HG03439 (cell line): ENCODE measurements at regions not wholly inside any gene's neighbourhood (a gene's known extent, or its start where the extent isn't known, plus 50 kb on each side); places are given as distances from the start of the nearest gene placed in this dataset.
"Not testable (repeated sequence)": the region's sequence is repeated elsewhere in the genome, so short reads cannot be mapped to it uniquely, and the experiment has no call there.

ENCODE experiments used
- ATAC-seq: cut with Tn5 transposase; IDR thresholded peaks from one replicate; pipeline ENCODE4 v1.9.1; 2021; ENCODE audit warnings: mild to moderate bottlenecking, moderate library complexity; ENCODE audit not compliant: unreplicated experiment

DNA sequence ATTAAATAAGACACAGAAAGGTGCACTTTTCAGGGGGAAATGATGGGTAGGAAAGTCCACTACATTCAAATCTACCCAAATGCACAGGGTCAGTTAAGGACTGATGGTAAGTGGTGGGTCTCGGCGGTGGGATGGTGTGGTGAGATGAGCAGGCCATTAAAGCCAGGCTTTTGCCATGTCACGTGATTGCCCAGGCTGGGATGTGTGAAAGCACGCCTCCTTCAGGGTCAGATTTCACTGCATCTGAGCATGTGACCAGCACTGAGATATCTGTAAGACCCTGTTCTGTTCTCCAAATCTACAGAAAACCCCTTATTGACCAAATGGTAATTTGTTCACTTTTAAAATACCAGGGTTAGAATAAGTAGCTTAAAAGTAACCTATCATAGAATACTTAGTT lies 301.5 kb downstream of the MEX3B start:
- ATAC-seq = no peak

DNA sequence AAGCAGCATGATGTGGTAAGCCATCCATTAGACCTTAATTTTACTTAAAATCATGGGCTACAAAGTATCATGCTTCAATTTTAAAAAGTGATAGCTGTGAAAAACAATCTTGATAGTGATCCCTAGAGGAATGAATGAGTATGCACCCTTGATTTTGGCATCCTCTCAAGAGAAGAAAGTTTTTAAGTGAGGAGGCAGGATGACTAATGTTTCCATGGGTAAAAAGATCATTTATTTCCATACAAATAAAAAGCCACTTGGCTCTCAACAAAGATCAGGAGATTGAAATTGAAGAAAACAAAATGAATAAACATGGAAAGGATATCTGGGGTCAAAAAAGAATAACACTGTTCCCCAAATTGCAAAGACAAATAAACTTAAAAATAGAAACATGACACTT lies 305.4 kb downstream of the MEX3B start:
- no peak for ATAC-seq

DNA sequence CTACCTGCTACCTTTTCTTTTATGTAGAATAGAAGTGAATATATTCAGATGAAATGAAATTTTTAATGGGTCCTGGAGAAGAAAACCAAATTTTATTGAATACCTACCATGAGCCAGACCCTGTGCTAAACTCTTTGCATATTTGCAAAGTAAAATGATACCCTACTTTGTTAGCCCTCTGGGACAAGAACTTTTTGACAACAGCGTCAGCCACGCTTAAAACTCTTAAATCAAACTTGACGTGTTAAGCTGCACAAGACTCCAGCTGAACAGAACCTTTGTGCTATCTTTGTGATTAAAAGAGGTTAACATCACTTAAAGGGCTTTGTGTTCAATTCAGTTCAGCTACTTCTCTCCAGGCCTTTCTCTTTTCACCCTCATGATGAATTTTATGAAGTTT lies 316.5 kb downstream of the MEX3B start:
- ATAC-seq = no peak

DNA sequence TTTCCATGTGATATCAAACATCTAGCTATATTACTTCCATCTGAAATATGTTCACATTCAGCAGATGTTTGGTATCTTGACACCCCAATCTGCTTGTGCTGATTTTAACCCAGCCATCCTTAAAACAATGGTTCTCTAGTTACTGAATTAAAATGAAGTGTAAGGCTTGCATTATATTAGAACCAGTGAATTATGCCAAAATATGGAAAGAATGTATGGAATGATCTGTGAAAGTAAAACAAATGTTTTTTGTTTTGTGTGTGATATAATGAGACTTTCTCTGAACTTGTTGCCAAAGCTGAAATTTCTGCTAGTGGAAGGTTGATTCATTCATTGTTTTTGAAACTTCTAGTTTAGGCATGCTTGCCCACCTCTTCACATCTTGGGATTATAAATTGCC lies 317.1 kb downstream of the MEX3B start:
- ATAC-seq = no peak

DNA sequence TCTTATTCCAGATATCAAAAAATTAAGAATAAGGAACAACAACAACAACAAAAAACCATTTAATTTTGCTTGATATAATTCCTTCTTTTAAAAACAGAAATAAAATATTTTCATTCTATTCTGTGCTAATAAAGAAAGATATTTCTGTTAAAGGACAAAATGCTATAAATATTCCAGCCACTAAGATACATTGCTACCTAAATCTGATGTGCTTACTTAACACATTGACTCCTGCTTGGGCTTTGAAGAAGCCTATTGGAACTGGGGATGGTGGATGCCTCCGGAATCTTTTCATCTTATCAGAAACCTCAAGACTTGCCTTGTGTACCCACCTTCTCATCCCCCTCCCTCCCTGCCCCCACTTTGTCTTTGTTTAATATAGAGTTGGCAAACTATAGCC lies 320.2 kb downstream of the MEX3B start:
- ATAC-seq = no peak

DNA sequence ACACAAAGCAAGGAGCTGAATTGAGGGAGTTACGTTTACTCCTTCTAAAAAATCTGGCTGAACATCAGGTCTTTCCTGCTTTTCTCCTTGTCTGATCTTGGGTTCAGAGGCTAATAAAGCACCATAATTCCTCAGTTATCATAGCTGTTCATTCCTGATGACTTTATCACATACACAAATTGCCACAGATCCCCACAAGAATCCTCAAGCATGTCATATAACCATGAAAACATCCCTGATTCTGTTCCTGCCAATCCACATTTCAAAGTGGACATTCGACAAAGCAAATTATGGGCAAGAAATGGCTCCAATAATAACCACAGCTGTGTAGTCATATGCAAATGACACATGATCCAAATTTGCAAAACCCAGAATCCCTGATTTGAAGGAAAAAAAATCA lies 321.3 kb downstream of the MEX3B start:
- ATAC-seq = no peak

DNA sequence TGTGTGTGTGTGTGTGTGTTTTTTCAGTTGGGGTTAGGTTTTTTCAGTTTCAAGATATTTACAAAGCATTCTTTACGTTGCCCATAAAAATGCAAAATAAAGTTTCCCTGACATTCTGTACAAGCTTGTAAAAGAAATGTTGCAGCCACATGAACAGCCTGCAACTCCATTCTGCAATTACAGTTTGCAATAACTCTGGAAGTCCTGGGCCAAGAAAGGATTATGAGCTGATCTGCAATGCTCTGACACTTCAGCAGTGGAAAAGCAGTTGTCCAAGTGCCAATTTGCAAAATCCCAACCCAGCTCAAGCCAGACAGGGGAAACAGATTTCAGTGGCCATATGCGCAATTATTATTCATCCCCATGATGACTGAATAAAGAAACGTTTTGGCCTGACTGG lies 322.1 kb downstream of the MEX3B start:
- ATAC-seq = no peak

DNA sequence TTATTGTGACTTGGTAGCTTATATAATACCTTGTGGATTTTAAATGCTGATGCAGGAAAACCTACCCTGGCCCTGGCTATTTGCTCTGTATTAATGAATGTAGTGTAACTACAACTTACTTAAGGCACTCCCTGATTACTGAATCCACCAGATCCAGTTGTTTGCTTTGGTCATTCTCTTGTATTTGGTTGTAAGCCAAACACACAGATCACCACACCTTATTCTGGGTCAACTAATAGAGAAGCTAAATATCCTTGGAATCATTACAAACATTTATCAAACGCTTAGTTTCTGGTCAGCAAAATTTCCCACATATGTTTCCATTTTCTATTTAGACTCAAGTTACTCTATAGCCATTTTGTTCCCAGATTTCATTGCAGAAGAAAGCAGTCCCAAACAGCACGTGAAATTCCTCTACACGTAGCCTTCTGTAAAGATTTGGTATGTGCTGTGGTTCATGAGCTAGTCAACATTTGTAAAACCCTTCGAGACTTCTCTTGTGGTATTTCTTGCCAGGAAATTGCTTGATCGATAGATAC lies 322.6 kb downstream of the MEX3B start:
- no peak for ATAC-seq

DNA sequence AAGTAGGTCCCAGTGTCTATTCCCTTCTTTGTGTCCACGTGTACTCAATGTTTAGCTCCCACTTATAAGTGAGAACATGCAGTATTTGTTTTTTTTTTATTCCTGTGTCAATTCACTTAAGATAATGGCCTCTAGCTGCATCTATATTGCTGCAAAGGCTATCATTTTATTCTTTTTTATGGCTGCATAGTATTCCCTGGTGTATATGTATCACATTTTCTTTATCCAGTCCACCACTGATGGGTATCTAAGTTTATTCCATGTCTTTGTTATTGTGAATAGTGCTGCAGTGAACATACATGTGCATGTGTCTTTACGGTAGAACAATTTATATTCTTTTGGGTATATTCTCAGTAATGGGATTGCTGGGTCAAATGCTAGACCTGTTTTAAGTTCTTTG lies 329.4 kb downstream of the MEX3B start:
- not testable (repeated sequence) for ATAC-seq

DNA sequence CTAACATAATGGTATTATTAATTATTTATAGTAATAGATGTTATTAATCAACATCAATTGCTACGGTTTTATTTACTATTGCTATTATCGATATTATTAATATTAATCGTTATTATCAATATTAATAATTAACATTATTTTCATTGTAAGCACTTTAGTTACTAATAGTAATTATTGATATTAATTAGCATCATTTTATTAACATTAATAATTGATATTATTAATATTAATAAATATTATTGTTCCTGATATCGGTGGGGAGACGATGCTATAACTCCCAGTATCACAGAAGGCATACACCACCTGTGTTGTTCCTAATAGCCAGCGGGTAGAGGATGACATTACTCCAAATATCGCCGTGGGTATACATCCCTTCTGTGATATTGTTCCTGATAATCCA lies 335.5 kb downstream of the MEX3B start:
- ATAC-seq = no peak

DNA sequence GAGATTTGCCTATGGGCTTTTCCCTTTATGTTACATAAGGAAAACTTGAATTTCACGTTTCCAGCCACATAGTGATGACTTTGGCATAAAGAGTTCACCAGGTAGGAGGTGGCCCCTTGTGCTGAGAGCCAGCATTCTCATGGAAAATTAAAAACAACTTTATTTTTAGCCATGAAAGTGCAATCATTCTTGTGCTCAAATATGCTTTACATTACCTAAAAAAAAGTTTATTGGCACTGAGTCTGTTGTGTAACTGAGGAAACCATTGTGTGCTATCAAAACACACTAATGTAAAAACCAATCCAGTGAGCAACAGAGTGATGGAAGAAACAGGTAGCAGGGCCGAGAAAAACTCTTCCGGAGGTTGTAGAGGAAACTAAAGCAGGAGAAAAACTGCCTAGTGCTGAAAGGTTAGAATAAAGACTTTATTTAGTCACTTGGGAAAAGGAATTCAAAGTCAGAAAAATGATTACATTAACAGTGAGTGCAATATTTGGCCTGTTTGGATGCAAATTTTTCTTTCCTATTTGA lies 332.9 kb upstream of the TMC3 start:
- ATAC-seq = not testable (repeated sequence)

DNA sequence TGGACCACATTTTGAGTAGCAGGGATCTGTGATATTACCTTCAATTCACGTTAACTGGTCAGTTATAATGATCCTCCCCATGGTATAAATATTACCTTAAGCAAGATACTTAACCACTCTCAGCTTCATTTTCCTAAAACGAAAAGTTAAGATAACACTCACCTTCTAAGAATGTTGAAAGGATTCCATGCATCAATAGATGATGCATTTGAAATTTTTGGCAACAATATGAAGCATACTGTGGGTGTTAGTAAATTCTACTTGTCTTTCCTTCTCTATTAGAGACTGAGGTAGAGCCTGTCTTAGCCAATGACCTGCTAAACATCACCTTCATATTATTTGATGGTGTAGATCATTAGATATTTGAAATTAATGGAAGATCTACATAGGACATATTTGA lies 331.7 kb upstream of the TMC3 start:
- ATAC-seq = not testable (repeated sequence)

DNA sequence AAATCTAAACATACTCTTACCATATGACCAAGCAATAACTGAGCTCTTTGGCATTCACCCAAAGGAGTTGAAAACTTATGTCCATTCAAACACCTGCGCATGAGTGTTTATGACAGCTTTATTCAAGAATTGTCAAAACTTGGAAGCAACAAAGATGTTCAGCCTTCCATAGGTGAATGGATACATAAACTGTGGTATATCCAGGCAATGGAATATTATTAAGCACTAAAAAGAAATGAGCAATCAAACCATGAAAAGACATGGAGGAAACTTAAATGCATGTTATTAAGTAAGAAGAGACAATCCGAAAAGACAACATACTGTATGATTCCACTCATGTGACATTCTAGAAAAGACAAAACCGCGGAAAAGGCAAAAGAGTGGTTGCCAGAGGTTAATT lies 312.0 kb upstream of the TMC3 start:
- no peak for ATAC-seq

DNA sequence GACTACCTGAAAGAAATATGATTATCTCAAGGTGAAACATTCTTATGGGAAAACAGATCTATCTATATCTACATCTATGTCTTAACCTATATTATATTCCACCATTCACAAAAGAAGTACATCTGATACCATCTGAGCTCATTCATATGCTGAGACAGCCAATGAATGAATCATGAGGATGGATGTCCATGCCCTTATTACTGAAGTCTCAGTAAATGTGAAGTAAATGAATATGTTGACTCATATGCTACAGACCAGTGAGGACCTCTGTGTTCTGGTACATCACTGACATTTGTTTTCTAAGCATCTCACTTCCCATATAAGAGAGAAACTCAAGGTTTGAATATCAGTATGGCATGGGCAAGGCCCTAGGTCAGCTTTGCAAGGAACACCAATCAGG lies 311.2 kb upstream of the TMC3 start:
- ATAC-seq = no peak

DNA sequence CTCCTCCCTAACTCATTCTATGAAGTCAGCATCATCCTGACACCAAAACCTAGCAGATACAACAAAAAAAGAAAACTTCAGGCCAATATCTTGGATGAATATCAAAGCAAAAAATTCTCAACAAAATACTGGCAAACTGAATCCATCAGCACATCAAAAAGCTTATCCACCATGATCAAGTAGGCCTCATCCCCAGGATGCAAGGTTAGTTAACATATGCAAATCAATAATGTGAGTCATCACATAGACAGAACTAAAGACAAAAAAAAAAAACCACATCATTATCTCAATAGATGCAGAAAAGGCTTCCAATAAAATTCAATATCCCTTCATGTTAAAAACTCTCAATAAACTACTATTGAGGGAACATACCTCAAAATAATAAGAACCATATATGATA lies 306.8 kb upstream of the TMC3 start:
- ATAC-seq = no peak

DNA sequence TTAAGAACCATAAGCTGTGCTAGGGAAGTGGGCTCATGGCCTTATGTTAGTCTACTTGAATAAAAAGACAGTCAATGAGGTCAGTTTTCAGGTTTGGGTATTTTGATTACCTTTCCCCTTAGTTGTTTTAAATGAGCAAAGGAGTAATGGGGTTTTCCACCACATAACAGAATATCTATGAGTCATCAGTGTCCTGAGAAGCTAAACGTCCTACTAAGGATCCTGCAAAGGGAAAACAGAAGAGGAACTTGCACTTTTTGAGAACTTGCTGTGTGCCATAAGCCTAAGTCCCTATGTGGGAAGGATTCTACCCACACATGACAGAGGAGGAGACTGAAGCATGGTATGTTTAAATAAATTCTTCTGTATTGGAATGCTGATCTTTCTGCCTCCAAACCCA lies 292.8 kb upstream of the TMC3 start:
- ATAC-seq = no peak

DNA sequence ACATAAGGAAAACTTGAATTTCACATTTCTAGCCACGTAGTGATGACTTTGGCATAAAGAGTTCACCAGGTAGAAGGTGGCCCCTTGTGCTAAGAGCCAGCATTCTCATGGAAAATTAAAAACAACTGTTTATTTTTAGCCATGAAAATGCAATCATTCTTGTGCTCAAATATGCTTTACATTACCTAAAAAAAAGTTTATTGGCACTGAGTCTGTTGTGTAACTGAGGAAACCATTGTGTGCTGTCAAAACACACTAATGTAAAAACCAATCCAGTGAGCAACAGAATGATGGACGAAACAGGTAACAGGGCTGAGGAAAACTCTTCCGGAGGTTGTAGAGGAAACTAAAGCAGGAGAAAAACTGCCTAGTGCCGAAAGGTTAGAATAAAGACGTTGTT lies 287.0 kb upstream of the TMC3 start:
- ATAC-seq = no peak

DNA sequence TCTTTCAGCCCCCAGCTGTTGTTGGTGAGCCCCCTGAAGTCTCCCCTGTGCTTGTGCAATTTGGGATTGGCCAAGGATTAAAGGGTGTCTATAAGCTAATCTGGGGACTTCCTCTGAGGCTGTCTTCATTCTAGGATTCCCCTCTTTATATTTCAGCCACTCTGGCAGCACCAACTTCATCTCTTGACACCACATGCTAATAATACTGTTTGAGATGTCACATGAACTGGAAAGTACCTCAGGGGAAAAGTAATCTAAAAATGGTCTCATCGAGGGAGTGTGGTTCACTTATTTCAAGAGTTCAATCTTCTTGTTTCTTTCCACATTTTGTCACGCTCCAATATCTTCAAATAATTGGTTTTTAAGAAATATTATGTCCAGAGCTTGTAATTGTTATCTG lies 279.2 kb upstream of the TMC3 start:
- ATAC-seq = no peak

DNA sequence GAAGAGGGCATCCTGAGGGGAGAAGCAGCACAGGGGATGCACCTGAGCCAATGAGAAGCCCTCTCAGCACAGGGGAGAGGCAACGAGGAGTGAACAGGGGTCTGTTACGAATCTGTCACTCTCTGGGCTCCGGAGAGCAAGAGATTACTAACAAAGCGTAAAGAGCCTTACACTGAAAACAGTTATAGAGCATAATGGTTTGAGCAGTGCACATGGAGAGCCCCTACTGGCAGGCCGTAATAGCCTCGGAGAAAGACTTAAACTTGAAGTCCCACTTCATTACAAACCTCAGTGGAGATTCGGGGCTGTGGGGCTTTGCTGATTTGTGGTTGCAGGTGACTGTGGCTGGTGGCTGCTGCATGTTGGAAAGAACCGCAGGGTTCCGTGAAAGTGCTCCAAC lies 271.5 kb upstream of the TMC3 start:
- no peak for ATAC-seq

DNA sequence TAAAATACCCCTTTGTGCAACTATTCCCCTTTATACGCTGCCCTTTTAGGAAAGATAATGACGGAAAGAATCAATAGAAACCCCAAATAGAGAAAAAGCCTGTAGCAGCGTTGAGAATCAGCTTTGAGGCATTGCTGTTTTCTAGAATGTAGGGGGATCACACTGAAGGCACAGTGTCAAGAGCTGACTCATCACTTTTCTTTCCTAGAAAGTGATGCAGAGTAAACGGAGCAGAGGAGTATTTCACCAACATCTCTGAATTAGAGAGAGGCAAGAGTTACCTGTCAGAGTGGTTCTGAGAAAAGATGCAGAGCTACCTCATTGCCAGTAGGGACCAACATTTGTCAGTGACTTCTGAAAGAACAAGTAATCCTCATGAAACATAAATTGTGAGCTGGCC lies 269.8 kb upstream of the TMC3 start:
- ATAC-seq = no peak

DNA sequence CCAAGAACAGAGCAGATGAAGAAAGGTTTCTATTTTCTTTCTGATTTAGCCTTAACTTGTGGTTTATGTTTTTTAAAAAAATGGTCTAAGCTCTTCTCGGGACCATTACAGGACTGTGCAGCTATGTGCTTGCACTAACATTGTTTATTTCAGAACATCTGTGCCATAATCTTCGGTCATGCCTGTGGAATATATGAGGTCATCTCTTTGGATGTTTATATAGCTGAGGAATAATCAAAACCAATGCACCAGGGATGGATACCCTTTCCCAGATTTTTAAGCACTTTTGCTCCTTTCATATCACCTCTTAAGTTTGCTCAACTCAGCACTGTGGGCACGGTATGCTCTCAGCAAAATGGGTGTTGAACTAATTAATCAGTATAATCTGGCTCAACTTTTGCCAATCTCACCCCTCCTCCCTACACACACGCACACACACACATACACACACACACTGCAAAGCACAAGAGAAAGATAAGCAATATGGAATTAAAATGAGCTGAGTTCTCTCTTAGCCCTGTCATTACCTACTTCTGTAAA lies 268.5 kb upstream of the TMC3 start:
- ATAC-seq = no peak

DNA sequence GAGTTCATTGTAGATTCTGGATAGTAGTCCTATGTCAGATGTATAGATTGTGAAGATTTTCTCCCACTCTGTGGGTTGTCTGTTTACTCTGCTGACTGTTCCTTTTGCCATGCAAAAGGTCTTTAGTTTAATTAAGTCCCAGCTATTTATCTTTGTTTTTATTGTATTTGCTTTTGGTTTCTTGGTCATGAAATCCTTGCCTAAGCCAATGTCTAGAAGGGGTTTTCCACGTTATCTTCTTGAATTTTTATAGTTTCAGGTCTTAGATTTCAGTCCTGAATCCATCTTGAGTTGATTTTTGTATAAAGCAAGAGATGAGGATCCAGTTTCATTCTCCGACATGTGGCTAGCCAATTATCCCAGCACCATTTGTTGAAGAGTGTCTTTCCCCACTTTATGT lies 262.1 kb upstream of the TMC3 start:
- not testable (repeated sequence) for ATAC-seq

DNA sequence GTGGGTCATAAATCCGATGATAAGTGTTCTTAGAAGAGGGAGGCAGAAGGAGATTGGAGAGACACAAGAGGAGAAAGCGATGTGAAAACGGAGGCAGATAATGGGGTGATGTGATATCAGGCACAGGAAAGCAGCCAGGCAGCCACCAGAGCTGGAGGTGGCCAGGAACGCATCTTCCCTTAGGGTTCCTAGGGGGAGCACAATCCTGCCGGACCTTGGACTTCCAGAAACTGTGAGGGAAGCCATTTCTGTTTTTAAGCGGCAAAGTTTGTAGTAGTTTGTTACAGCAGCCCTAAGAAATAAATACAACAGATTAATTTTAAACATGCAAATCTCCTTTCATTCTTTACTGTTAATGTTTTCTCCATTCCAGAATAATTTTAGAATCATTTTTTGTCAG lies 259.9 kb upstream of the TMC3 start:
- no peak for ATAC-seq
